ENCODE measurements at regions not wholly inside any gene's neighbourhood (a gene's known extent, or its start where the extent isn't known, plus 50 kb on each side); places are given as distances from the start of the nearest gene placed in this dataset.
A peak's percentile ranks its signal among the peaks of the same experiment; 100 is the strongest.

- DNase-seq (ENCODE audit: low read depth in 3 of 3): no peak
Observed at GRCh38 chr17:77723909-77724875, 234.3 kb upstream of the TNRC6C start.

GRCh38 chr17:77724876-77725615 lies 233.5 kb upstream of the TNRC6C start:
- no peak for DNase-seq (ENCODE audit: low read depth in 3 of 3)

GRCh38 chr17:77725846-77726245 lies 232.7 kb upstream of the TNRC6C start:
- no peak for DNase-seq (ENCODE audit: low read depth in 3 of 3)

- no peak for DNase-seq (ENCODE audit: low read depth in 3 of 3)
Observed at GRCh38 chr17:77726549-77727006, 231.9 kb upstream of the TNRC6C start.

- no peak for DNase-seq (ENCODE audit: low read depth in 3 of 3)
Observed at GRCh38 chr17:77727037-77727615, 231.4 kb upstream of the TNRC6C start.

- DNase-seq (ENCODE audit: low read depth in 3 of 3): no peak
Observed at GRCh38 chr17:77728474-77728795, 230.1 kb upstream of the TNRC6C start.

- no peak for DNase-seq (ENCODE audit: low read depth in 3 of 3)
Observed at GRCh38 chr17:77728871-77729270, 229.6 kb upstream of the TNRC6C start.

GRCh38 chr17:77729587-77729986 lies 228.9 kb upstream of the TNRC6C start:
- no peak for DNase-seq (ENCODE audit: low read depth in 3 of 3)

- no peak for DNase-seq (ENCODE audit: low read depth in 3 of 3)
Observed at GRCh38 chr17:77730376-77730775, 228.1 kb upstream of the TNRC6C start.

GRCh38 chr17:77733576-77734296 lies 224.8 kb upstream of the TNRC6C start:
- no peak for DNase-seq (ENCODE audit: low read depth in 3 of 3)

GRCh38 chr17:77734371-77735080 lies 224.0 kb upstream of the TNRC6C start:
- no peak for DNase-seq (ENCODE audit: low read depth in 3 of 3)

GRCh38 chr17:77735081-77735565 lies 223.4 kb upstream of the TNRC6C start:
- DNase-seq (ENCODE audit: low read depth in 3 of 3): no peak

GRCh38 chr17:77735566-77736198 lies 222.8 kb upstream of the TNRC6C start:
- no peak for DNase-seq (ENCODE audit: low read depth in 3 of 3)

GRCh38 chr17:77736199-77736585 lies 222.3 kb upstream of the TNRC6C start:
- DNase-seq (ENCODE audit: low read depth in 3 of 3): no peak

- DNase-seq (ENCODE audit: low read depth in 3 of 3): no peak
Observed at GRCh38 chr17:77736721-77737120, 221.8 kb upstream of the TNRC6C start.

- DNase-seq (ENCODE audit: low read depth in 3 of 3): no peak
Observed at GRCh38 chr17:77737442-77738265, 220.8 kb upstream of the TNRC6C start.

- DNase-seq (ENCODE audit: low read depth in 3 of 3): no peak
Observed at GRCh38 chr17:77738751-77739531, 219.6 kb upstream of the TNRC6C start.

GRCh38 chr17:77740481-77740880 lies 218.0 kb upstream of the TNRC6C start:
- DNase-seq (ENCODE audit: low read depth in 3 of 3): no peak

GRCh38 chr17:77741109-77741508 lies 217.4 kb upstream of the TNRC6C start:
- DNase-seq (ENCODE audit: low read depth in 3 of 3): peak in 1 of 3 donors; percentile 27

Measured in stimulated activated CD4-positive, alpha-beta T cell treated with anti-CD3 and anti-CD28 coated beads, TNF-alpha, amount 100 ng/mL, for 48 hours (primary cell).